Breast epithelium (tissue), 4 donors: ENCODE measurements at regions not wholly inside any gene's neighbourhood (a gene's known extent, or its start where the extent isn't known, plus 50 kb on each side); places are given as distances from the start of the nearest gene placed in this dataset.

Experiments used
- DNase-seq, 2 donors: peaks; one replicate each; pipeline ENCODE4 v3.0.0-alpha.2; 2019; ENCODE audit warnings: low spot score in 2 of 2
- H3K27ac ChIP-seq, 2 donors: fragments of 200-600 bp; sonication (generic) in 1 of 2; one replicate each; pipeline ENCODE4 v1.5.1; 2016 to 2019; ENCODE audit warnings: mild to moderate bottlenecking in 1 of 2
- H3K27me3 ChIP-seq, 2 donors: fragments of 200-600 bp; sonication (generic) in 1 of 2; one replicate each; pipeline versions ENCODE4 v1.5.1 to v1.6.0; 2017 to 2019; ENCODE audit warnings: control low read depth in 1 of 2, mild to moderate bottlenecking in 1 of 2
- H3K36me3 ChIP-seq: fragments of 200-600 bp; one replicate; pipeline ENCODE4 v1.5.1; 2019
- H3K4me1 ChIP-seq, 2 donors: fragments of 200-600 bp; sonication (generic); one replicate each; pipeline ENCODE4 v1.5.1; 2016 to 2019; ENCODE audit warnings: control low read depth in 1 of 2
- H3K4me3 ChIP-seq, 3 donors: fragments of 200-600 bp; sonication (generic); 1 replicate in 2 of 3; 2 replicates in 1 of 3; pipeline ENCODE4 v1.5.1; 2016 to 2019; ENCODE audit warnings: mild to moderate bottlenecking in 3 of 3, moderate library complexity in 2 of 3
- H3K9me3 ChIP-seq, 2 donors: fragments of 200-600 bp; sonication (generic) in 1 of 2; one replicate each; pipeline ENCODE4 v1.5.1; 2016 to 2019; ENCODE audit warnings: control low read depth in 1 of 2
- POLR2A ChIP-seq: fragments of 450-650 bp; IDR thresholded peaks from one replicate; pipeline ENCODE4 v1.6.1; 2016; ENCODE audit warnings: antibody characterized with exemption, mild to moderate bottlenecking, moderate library complexity
- POLR2AphosphoS5 ChIP-seq, 3 donors: sonication (generic); formaldehyde crosslinking; IDR thresholded peaks; one replicate each; pipeline ENCODE4 v1.6.1; 2017; ENCODE audit warnings: antibody characterized with exemption in 3 of 3
- intact Hi-C: fragments of 100-400 bp; cut with DNase I; formaldehyde crosslinking; loops from one replicate; pipeline ENCODE4 v1.15.1; 2023; ENCODE audit warnings: low total_unique reads
- TF ChIP-seq, protein P1 (sequence below), 3 donors: fragments of 450-650 bp; IDR thresholded peaks; one replicate each; pipeline ENCODE4 v1.5.1; 2016 to 2017; ENCODE audit warnings: antibody characterized with exemption in 3 of 3, mild to moderate bottlenecking in 3 of 3, moderate library complexity in 3 of 3

DNA sequence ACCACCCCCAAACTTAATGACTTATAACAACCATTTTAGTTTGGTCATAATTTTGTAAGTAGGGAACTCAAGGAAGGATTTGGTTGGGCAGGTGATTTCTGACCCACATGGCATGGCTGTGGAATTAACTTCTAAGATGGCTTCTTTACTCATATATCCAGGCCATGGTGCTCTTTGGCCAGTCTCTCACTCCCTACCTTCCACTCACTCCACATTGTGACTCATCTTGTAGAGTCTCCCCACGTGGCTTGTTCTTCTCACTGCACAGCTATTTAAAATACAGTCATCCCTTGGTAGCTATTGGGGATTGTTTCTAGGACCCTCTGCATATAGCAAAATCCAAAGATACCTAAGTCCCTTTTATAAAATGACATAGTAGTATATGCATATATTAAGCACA, 76.6 kb upstream of the MAST4 start:
- Histone ChIP-seq H3K27ac (no peak overlapping the region), H3K27me3 (no peaks in the 10 kb centered on the region), H3K4me3 (no peak overlapping the region), H3K36me3 (no peaks in the 10 kb centered on the region), H3K4me1 (no peaks in the 10 kb centered on the region), H3K9me3 (peaks cover 11 to 14% of the 10 kb centered on the region in 2 donors)
- TF ChIP-seq, protein P1, sequence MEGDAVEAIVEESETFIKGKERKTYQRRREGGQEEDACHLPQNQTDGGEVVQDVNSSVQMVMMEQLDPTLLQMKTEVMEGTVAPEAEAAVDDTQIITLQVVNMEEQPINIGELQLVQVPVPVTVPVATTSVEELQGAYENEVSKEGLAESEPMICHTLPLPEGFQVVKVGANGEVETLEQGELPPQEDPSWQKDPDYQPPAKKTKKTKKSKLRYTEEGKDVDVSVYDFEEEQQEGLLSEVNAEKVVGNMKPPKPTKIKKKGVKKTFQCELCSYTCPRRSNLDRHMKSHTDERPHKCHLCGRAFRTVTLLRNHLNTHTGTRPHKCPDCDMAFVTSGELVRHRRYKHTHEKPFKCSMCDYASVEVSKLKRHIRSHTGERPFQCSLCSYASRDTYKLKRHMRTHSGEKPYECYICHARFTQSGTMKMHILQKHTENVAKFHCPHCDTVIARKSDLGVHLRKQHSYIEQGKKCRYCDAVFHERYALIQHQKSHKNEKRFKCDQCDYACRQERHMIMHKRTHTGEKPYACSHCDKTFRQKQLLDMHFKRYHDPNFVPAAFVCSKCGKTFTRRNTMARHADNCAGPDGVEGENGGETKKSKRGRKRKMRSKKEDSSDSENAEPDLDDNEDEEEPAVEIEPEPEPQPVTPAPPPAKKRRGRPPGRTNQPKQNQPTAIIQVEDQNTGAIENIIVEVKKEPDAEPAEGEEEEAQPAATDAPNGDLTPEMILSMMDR (IDR thresholded peaks at IDR 0.05) = no peak
- TF ChIP-seq POLR2A = no peak
- TF ChIP-seq POLR2AphosphoS5 (IDR thresholded peaks at IDR 0.05) = no peak
- intact Hi-C loops = no loop called here
- no peak for DNase-seq

DNA sequence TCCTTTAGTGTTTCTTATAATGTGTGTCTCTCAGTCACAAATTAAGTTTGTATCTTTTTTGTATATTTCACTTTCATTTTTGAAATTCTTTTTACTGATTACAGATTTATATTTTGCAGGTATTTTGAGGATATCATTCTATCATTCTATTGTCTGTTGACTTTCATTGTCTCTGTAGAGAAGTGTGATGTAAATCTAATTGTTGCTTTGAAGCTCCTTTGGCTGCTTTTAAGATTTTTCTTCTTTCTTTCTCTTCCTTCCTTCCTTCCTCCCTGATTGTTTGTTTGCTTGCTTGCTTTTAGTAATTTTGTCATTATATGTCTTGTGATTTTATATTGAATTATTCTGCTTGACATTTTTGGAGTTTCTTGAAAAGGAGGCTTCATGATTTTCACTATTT, 75.3 kb upstream of the MAST4 start:
- no peaks in the 10 kb centered on the region for H3K36me3 ChIP-seq
- H3K27ac ChIP-seq = no peak overlapping the region
- no peak for DNase-seq
- no peak for TF ChIP-seq POLR2A
- no peak for TF ChIP-seq POLR2AphosphoS5 (IDR thresholded peaks at IDR 0.05)
- TF ChIP-seq, protein P1 (IDR thresholded peaks at IDR 0.05) = no peak
- H3K9me3 ChIP-seq = peaks cover 11 to 14% of the 10 kb centered on the region in 2 donors
- intact Hi-C loops = no loop called here
- no peak overlapping the region for H3K4me3 ChIP-seq
- no peaks in the 10 kb centered on the region for H3K27me3 ChIP-seq
- no peaks in the 10 kb centered on the region for H3K4me1 ChIP-seq

DNA sequence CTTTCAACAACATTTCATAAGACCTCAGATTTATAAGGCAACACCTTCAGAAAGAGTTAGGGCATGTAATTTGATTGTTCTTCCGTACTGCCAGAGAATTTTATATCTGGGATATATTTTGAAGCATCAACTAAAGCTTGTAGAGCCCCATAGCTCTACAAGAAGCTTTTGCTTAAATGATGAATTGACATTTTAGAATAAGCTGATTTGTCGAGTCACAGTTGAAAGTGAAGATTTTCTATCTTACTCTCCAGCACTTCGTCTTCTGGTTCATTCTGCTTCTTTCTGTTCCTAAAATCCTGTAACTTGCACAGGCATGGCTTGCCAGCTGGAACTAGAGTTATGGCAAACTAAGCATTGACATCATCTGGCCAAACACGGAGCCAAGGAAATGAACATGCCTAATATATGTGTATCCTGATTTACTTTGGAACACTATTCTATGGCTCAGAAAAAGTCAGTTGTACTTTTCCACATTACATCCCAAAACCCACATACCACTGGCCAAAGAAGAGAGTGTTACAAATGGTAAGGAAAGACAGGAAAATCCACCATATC, 68.6 kb upstream of the MAST4 start:
- intact Hi-C loops = no loop called here
- DNase-seq = no peak
- TF ChIP-seq POLR2A (no peak), POLR2AphosphoS5 (IDR thresholded peaks at IDR 0.05) (no peak)
- TF ChIP-seq, protein P1 (IDR thresholded peaks at IDR 0.05) = no peak
- Histone ChIP-seq H3K4me3 (no peak overlapping the region), H3K9me3 (no peaks in the 10 kb centered on the region), H3K4me1 (no peaks in the 10 kb centered on the region), H3K27me3 (no peaks in the 10 kb centered on the region), H3K36me3 (no peaks in the 10 kb centered on the region), H3K27ac (no peak overlapping the region)

DNA sequence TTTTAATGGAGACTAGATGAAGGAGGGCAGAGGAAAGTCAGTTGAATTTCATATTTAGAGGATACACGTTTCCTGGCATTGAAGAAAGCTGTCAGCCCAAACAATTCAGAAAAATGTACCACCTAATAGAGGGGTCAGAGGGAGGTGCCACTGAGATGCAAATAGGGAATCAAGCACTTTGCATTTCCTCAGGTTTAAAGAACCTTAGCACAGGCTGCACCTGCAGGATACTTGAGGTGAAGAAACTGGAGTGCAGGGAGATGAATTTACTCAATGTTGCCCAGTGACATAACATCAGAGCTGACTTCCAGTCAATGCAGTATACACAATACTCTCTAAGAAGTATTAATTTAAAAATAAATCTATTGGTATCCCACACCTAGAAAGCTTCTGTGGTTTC, 67.0 kb upstream of the MAST4 start:
- Histone ChIP-seq H3K36me3 (no peaks in the 10 kb centered on the region), H3K4me1 (no peaks in the 10 kb centered on the region), H3K27ac (no peak overlapping the region), H3K9me3 (no peaks in the 10 kb centered on the region), H3K27me3 (no peaks in the 10 kb centered on the region), H3K4me3 (no peak overlapping the region)
- TF ChIP-seq POLR2AphosphoS5 (IDR thresholded peaks at IDR 0.05) = no peak
- TF ChIP-seq, protein P1 (IDR thresholded peaks at IDR 0.05) = no peak
- no peak for TF ChIP-seq POLR2A
- intact Hi-C loops = no loop called here
- DNase-seq = no peak

DNA sequence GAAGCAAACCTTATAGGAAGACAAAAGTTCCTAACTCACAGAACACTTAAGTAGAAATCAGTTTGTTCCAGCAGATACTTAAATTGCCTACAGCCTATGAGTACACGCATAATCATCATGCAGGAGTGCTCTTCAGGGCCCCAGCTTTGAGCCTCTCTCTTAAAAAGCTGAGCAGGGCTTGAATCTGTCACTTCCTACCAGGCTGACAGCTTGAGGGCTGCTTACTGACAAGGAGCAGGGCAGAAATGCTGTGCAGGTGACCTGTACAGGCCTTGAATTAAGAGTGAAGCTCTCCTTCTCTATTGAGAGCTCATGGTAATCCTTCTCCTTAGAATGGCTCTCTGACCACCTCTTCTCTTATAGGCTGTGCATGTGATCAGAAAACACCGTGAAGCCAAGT, 66.5 kb upstream of the MAST4 start:
- H3K27me3 ChIP-seq = no peaks in the 10 kb centered on the region
- no peaks in the 10 kb centered on the region for H3K36me3 ChIP-seq
- H3K27ac ChIP-seq = no peak overlapping the region
- no peak for DNase-seq
- no peaks in the 10 kb centered on the region for H3K9me3 ChIP-seq
- H3K4me3 ChIP-seq = no peak overlapping the region
- no peaks in the 10 kb centered on the region for H3K4me1 ChIP-seq
- intact Hi-C loops = no loop called here
- TF ChIP-seq POLR2A (no peak), POLR2AphosphoS5 (IDR thresholded peaks at IDR 0.05) (no peak)
- TF ChIP-seq, protein P1 (IDR thresholded peaks at IDR 0.05) = no peak
